GM06990 (cell line): ENCODE measurements at regions not wholly inside any gene's neighbourhood (a gene's known extent, or its start where the extent isn't known, plus 50 kb on each side); places are given as distances from the start of the nearest gene placed in this dataset.

Experiments used
- DNase-seq: peaks from one replicate; pipeline ENCODE4 v3.0.0-alpha.2; 2011; ENCODE audit not compliant: insufficient read length; ENCODE audit errors: extremely low read depth
- H3K27me3 ChIP-seq: replicated peaks from 2 replicates; pipeline ENCODE4 v1.6.0; 2011; ENCODE audit warnings: low read length; ENCODE audit not compliant: control insufficient read depth, insufficient read depth
- H3K36me3 ChIP-seq: 2 replicates; pipeline ENCODE4 v1.5.1; 2011; ENCODE audit warnings: low read length; ENCODE audit not compliant: control insufficient read depth, insufficient read depth
- H3K4me3 ChIP-seq: replicated peaks from 2 replicates; pipeline ENCODE4 v1.5.1; 2011; ENCODE audit warnings: low read depth, mild to moderate bottlenecking, control low read depth, low read length
- CTCF ChIP-seq: IDR thresholded peaks from 2 replicates; pipeline ENCODE4 v1.5.1; 2011; ENCODE audit warnings: low read length, control low read depth, mild to moderate bottlenecking, inconsistent platforms; ENCODE audit not compliant: insufficient read depth, poor library complexity, severe bottlenecking

GRCh38 chr21:16011719-16012118, 281.9 kb downstream of the USP25 start:
- Histone ChIP-seq H3K4me3 (no peak overlapping the region), H3K27me3 (no peaks in the 10 kb centered on the region), H3K36me3 (no peaks in the 10 kb centered on the region)
- TF ChIP-seq CTCF, result no peak
- DNase-seq, result no peak

DNA sequence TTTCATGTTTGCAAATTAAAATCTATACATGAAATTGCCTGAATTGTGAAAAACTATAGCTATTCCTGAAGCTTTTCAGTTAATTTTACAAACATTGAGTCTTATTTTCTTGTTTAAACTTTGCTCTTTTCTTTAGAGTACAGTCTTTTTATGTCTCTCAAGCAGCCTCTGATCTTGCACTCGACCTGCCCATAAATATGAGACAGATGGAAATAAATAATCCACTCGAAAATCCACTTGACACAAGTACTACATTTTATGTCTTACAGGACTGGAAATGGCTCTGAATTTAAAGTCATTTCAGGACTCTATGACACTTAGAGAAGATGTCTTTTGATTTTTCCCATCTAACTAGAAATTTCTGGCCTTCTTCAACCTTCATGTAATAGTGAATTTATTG, 283.8 kb downstream of the USP25 start:
- no peak for DNase-seq
- no peak overlapping the region for H3K4me3 ChIP-seq
- no peaks in the 10 kb centered on the region for H3K36me3 ChIP-seq
- H3K27me3 ChIP-seq, result no peaks in the 10 kb centered on the region
- no peak for TF ChIP-seq CTCF

DNA sequence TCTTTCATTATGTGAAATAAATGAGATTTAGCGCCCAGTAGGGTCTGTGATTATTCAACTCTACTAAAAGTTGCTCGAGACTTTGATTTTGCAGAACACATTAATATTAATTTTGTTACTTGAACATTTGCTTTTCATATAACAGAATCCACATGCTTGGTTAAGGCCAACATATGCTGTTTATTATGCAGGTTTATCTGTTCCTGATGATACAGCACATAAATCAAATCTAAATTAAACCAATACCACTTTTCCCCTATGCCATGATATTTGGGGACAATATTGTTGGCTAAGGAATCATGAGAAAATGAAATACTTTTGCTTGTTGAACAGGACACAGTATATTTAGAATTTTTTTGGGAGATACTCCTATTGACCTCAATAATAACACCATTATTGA, 291.1 kb downstream of the USP25 start:
- DNase-seq, result no peak
- Histone ChIP-seq H3K27me3 (no peaks in the 10 kb centered on the region), H3K36me3 (no peaks in the 10 kb centered on the region), H3K4me3 (no peak overlapping the region)
- no peak for TF ChIP-seq CTCF

- DNase-seq, result no peak
- TF ChIP-seq CTCF, result no peak
- Histone ChIP-seq H3K36me3 (no peaks in the 10 kb centered on the region), H3K4me3 (no peak overlapping the region), H3K27me3 (no peaks in the 10 kb centered on the region)
Measured at GRCh38 chr21:16022116-16022515, 292.3 kb downstream of the USP25 start.

GRCh38 chr21:16022921-16023320, 293.1 kb downstream of the USP25 start:
- no peaks in the 10 kb centered on the region for H3K27me3 ChIP-seq
- no peak overlapping the region for H3K4me3 ChIP-seq
- TF ChIP-seq CTCF, result no peak
- H3K36me3 ChIP-seq, result no peaks in the 10 kb centered on the region
- DNase-seq, result no peak

- DNase-seq, result no peak
- no peak for TF ChIP-seq CTCF
- Histone ChIP-seq H3K4me3 (no peak overlapping the region), H3K36me3 (no peaks in the 10 kb centered on the region), H3K27me3 (no peaks in the 10 kb centered on the region)
Measured at GRCh38 chr21:16028142-16028541, 298.4 kb downstream of the USP25 start.
